Cardiac fibroblast (primary cell): ENCODE measurements at regions not wholly inside any gene's neighbourhood (a gene's known extent, or its start where the extent isn't known, plus 50 kb on each side); places are given as distances from the start of the nearest gene placed in this dataset.

ENCODE experiments used
- DNase-seq, 2 donors: peaks; one replicate each; pipeline versions ENCODE4 v3.0.0 to v3.0.0-alpha.2; 2010; ENCODE audit warnings: low read depth in 2 of 2
- H3K4me3 ChIP-seq, 2 donors: replicated peaks in 1 of 2; 1 replicate in 1 of 2; 2 replicates in 1 of 2; pipeline ENCODE4 v1.5.1; 2011; ENCODE audit warnings: low read depth in 2 of 2, low read length in 2 of 2, mild to moderate bottlenecking in 2 of 2, moderate library complexity in 1 of 2
- TF ChIP-seq, protein P1 (sequence below): IDR thresholded peaks from one replicate; pipeline ENCODE4 v1.5.1; 2011; ENCODE audit warnings: low read depth, mild to moderate bottlenecking, low read length, inconsistent platforms

DNA sequence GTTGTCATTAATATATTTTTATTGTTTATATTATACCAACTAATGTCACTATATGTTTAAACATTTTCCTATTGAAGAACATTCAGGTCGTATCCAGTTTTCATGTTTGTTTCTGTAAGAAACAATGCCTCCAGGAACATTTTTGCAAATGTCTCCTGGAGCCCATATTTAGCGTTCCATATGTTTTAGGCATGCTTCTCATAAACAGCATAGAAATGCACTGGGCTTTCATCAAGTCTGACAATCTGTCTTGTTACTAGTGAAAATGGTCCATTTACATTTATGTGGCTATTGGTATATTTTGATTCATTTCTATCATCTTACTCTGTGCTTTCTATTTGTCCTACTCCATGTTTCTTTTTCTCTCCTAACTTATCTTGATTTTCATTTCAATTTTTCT, 431.7 kb downstream of the TFAP2A start:
- TF ChIP-seq, protein P1, sequence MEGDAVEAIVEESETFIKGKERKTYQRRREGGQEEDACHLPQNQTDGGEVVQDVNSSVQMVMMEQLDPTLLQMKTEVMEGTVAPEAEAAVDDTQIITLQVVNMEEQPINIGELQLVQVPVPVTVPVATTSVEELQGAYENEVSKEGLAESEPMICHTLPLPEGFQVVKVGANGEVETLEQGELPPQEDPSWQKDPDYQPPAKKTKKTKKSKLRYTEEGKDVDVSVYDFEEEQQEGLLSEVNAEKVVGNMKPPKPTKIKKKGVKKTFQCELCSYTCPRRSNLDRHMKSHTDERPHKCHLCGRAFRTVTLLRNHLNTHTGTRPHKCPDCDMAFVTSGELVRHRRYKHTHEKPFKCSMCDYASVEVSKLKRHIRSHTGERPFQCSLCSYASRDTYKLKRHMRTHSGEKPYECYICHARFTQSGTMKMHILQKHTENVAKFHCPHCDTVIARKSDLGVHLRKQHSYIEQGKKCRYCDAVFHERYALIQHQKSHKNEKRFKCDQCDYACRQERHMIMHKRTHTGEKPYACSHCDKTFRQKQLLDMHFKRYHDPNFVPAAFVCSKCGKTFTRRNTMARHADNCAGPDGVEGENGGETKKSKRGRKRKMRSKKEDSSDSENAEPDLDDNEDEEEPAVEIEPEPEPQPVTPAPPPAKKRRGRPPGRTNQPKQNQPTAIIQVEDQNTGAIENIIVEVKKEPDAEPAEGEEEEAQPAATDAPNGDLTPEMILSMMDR: no peak
- DNase-seq: no peak
- no peak overlapping the region for H3K4me3 ChIP-seq

DNA sequence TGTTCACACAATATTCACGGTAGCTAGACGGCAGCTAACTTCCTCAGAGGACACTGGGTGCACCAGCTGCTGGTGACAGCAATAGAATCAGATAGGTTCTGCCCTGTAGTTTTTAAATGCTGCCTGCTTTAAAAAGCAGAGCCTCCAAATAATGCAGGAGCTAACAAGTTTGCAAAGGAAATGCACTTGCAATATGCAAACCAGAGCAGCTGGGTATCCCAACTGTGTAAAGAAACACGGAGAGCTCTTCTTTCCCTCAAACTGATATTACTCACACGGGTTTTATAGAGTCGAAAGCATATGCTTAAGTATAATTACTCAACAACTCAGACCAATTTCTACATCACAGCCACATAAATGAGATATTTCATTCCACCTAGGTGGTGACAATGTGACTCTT, 432.7 kb downstream of the TFAP2A start:
- TF ChIP-seq, protein P1: no peak
- no peak for DNase-seq
- H3K4me3 ChIP-seq: no peak overlapping the region

DNA sequence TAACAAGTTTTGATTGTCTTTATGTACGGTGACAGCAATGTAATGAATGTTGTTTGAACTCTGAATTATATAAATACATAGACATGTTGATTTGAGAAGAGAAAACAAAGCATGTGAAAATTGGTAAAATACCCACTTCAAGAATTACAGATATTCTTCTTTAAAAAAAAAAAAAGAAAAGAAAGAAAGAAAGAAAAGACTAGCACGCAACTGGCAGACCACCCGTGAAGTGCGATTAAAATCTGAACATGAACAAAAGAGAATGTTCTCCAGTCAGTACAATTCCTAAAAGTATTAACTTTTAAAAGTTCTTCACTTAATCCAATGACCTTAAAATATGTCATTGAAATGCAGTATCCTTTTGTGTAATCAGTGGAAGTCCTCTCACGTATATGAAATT, 434.9 kb downstream of the TFAP2A start:
- H3K4me3 ChIP-seq: no peak overlapping the region
- TF ChIP-seq, protein P1: no peak
- no peak for DNase-seq

DNA sequence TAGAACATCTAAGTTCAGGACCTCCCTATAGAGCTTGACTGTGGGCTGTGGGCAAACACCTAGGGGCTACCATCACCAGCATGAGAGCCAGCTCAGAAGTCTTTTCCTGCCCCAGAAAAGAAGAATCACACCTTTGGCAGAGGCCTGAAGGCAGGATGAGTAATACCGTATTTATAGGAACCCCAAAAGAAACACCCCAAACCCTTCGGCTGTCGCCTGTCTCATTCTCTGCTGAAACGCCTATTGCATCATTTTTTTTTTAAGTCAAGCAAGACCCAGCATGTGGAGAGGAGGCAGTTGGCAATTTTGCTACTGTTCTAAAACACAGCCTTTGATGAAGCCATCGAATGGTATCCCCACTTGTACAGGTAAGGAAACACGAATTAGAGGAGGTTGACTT, 436.4 kb downstream of the TFAP2A start:
- TF ChIP-seq, protein P1: no peak
- no peak overlapping the region for H3K4me3 ChIP-seq
- no peak for DNase-seq

DNA sequence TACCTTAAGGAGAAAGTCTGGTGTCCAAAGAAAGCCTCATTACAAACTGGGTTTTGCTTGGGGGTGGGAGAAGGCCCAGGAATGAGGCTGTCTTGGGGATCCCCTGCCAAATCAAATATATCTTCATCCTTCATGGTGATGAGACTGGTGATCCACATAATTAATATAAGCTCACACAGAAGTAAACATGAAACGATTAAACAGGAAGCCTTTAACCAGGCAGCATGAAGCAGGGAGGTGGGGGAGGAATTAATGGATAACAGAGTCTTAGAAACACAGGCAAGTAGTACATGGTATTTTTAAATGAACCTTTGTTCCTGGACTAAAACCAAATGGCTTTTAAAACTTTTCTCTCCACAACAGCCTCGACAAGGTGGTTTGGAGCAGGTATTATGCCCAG, 437.5 kb downstream of the TFAP2A start:
- H3K4me3 ChIP-seq: no peak overlapping the region
- no peak for DNase-seq
- TF ChIP-seq, protein P1: no peak

DNA sequence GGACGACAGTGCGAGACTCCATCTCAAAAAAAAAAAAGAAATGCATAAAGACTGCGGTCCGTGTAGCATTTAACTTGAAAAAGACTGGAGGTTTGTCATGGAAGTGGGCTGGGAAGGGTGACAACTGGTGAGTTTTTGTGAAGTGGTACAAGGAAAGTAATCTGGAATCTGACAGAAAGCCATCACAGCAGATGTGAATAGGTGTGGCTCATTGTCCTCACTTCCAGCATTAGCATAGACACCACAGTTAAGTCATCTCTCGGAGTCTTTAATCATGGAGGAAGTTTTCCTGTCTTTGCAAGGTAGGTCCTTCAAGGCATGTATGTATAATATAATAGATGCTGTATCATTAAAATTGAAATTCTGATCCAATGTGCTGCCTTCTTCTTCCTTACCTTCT, 453.2 kb downstream of the TFAP2A start:
- DNase-seq: no peak
- TF ChIP-seq, protein P1: no peak
- no peak overlapping the region for H3K4me3 ChIP-seq

DNA sequence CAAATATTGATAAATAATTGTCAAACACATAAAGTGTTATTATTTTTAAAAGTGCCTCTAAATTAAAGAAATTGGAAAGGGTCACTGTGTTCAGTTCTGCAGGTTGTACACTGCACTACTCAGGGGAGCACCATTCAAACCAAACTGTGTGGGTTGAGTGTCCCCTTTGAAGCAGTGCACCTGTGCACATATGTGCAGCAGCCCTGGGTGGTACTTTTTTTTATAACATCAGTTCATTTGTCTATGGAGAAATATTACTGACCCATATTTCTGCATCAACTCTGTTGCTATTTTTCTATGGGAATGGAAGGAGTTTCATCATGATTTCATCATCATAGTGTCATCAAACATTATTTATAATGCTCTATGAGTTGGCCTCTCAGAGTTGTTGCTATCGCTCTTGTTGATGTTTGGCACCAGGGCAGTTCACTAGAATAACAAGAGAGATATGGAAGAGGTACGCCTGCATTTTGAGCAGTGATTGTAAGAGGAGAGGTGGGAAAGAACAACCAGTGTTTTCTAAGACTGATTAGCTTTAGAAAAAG, 457.6 kb downstream of the TFAP2A start:
- no peak for DNase-seq
- no peak overlapping the region for H3K4me3 ChIP-seq
- TF ChIP-seq, protein P1: no peak
